EL (cell line): ENCODE measurements at regions not wholly inside any gene's neighbourhood (a gene's known extent, or its start where the extent isn't known, plus 50 kb on each side); places are given as distances from the start of the nearest gene placed in this dataset.
"Not testable (repeated sequence)": the region's sequence is repeated elsewhere in the genome, so short reads cannot be mapped to it uniquely, and the experiment has no call there.

Experiments used
- DNase-seq: peaks from one replicate; pipeline ENCODE4 v3.0.0-alpha.2; 2016

DNA sequence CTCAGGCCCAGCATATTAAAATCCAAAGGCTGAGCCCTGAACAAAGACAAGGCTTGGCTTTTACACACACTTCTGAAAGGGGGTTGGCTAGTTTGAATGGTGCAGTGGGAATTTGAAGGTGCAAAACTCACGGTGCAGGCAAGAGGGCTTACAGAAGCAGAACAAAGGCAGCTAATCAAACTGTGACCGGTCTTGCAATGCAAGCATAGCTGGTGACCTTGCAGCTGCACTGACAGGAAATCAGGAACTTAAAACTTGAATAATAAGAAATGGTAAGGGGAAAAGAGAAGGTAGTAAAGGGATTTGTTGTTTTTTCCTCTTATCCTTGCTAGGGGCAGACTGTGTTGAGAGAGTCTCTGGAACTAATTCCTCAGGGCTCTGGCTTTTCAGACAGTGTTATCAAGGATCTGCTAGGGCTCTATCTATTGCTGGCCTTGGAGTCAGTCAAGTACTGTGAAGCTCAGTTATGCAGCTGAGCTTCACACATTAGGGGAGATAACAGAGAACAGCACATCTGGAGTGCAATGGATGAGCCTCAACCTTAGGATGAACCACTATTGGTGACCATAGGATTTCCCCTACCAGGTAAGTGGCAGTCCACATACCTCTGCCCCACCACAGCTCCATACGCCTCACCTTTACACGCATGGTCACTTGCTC lies 97.6 kb downstream of the PPIAL4G start:
- DNase-seq = no peak

DNA sequence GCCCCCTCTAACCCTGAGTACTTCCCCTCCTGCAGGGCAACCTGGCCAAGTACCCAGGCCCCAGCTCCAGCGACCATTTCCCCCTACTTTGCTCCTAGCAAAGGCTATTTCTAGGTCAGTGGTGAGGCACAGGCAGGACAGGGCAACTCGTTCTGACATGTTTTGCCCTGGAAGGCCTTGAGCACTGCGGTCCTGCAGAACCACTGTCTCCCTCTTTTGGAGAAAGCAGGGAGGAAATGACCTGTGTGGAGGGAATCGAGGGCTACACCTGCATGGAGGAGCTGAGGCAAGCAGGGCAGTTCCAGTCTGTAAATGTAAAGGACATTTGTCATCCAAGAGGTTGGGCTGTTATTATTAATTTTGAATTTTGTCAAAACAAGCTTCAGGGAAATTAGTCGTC lies 99.1 kb downstream of the PPIAL4G start:
- DNase-seq = no peak

DNA sequence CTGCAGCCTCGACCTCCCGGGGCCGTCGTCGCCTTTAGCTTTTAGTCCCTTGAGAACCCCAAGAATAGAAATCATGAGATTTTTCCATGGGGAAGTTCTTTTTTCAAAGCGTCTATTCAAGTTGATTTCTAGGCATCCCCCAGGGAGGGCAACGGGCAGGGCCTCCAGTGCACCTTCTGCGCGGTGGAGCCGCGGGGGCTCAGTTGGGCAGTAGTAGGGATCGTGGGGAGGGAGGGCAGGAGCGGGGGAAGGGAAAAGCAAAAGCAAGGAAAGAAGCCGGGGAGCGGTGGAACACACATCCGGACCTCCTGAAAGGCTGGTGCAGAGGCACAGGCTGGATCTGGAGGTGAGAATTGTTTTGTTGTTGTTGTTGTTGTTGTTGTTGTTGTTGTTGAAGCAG lies 103.4 kb downstream of the PPIAL4G start:
- DNase-seq = no peak

DNA sequence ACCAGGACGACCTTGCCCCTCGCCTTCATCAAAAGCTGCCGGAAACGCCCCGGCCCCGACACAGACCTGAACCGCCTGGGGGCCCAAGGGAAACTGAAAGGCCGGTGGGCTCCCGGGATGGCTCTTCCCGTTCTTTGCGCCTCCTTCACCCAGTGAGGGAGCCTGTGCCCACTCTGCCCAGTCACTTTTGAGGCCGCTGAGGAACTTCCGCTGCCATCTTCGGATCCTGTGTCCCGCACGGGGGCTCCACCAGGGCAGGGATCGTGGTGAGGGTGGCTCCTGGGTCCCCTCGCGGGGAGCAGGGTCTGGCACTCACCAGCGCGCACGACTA lies 104.0 kb downstream of the PPIAL4G start:
- DNase-seq = no peak

DNA sequence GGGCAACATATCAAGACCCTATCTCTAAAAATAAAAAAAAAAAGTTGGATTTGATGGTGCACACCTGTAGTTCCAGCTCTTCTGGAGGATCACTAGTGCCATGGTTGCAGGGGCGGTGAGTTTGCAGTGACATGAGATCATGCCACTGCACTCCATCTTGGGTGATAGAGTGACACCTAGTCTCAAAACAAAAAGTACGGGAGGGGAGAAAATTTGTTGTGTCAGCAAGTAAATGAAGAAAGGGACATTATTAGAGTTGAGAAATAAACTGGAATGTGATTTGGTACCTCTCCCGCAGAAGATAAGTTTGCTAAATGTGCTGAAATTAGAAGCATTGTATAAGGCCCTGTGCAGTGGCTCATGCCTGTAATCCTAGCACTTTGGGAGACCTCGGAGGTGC lies 105.1 kb downstream of the PPIAL4G start:
- not testable (repeated sequence) for DNase-seq

DNA sequence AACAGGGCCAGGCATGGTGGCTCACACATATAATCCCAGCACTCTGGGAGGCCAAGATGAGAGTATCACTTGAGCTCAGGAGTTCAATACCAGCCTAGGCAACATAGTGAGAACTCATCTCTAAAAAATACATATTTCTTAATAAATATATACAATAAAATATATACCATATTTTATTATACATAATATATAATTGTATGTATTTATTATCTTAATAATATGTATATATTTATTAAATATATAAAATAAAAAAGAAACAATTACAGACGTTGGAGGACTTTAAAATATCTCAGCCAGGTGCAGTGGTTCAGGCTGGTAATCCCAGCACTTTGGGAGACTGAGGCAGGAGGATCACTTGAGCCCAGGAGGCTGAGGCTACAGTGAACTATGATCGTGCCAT lies 106.1 kb downstream of the PPIAL4G start:
- not testable (repeated sequence) for DNase-seq

DNA sequence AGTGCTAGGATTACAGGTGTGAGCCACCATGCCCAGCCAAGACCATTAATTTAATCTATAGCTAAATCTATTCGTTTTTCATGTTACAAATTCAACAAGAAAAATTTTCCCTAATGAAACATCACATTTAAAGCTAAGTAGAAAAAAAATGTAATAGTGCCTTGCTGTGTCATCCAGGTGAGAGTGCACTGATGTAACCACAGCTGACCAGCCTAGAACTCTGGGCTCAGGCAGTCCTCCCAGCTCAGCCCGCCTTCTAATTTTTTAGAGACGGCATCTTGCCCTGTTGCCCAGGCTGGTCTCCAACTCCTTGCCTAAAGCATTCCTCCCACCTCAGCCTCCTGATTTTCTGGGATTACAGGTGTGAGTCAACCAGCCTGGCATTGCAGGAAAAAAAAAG lies 109.0 kb downstream of the PPIAL4G start:
- DNase-seq = no peak

DNA sequence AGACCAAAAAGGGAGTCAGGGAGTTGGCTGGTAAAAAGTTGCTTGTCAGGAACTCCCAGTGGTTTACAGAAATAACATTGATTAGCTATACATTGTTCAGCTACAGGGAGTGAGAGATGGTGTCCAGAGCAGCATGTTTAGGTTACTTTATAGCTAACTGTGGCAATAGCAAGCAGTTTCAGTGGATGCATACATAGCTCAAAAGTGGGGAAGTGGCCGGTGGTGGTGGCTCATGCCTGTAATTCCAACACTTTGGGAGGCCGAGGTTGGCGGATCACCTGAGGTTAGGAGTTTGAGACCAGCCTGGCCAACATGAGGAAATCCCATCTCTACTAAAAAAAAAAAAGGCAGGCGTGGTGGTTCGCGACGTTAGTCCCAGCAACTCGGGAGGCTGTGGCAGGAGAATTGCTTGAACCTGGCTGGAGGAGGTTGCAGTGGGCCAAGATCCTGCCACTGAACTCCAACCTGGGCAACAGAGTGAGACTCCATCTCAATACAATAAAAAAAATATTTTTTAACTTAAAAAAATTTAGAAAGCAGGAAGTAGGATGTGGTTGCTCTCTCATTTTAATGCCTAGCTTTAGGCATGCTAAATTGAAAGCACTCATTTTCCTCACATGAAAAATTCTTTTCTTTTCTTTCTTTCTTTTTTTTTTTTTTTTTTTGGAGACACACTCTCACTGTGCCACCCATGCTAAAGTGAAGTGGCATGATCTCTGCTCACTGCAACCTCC lies 109.7 kb downstream of the PPIAL4G start:
- no peak for DNase-seq

DNA sequence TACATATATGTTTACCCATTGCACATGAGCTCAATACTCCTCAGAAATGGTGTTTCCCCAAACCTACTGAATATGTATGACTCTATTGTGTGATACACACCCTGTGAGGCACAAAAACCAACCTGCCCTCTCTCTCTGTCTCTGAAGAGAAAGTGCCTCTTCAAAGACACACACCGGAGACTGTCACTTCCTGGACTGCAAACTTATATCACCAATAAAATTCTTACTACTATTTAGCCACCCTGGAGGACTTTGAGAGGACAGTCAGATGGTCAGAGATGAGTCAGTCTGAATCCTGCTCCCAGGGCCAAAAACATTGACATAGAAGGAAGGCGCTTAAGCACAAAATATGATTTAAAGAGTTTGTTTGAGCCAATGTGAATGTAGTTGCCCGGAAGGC lies 110.4 kb downstream of the PPIAL4G start:
- DNase-seq = peak; percentile 55

DNA sequence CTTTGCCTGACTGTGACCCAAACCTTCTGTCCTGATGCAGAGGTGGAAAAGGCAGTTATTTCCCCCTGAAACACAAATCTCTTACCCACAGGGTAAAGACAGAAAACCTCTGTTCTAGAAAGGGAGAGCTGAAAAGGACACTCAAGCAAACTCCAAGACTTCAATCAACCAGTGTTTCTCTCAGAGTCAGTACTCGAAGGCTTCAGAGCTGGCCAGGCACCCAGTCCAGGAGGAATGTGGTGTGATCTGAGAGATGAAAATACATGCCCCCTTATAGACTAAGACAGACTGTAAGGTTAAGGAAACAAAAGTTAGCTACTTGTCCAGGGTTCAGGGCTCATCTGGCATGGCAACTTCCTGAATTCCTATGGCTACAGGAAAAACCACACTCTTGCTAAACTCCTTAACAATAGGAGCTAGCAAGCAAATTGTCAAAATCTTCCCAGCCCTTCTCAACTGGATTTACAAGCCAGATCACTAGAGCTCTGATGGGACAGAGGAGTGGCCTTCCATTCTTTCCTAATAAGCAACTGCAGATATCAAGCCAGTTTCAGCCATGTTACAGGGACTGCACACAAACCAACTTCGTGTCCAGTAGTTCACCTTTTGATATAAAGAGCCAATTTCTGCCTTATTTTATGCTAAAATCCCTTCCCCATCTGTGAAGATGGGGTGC lies 110.9 kb downstream of the PPIAL4G start:
- DNase-seq = peak; percentile 21

DNA sequence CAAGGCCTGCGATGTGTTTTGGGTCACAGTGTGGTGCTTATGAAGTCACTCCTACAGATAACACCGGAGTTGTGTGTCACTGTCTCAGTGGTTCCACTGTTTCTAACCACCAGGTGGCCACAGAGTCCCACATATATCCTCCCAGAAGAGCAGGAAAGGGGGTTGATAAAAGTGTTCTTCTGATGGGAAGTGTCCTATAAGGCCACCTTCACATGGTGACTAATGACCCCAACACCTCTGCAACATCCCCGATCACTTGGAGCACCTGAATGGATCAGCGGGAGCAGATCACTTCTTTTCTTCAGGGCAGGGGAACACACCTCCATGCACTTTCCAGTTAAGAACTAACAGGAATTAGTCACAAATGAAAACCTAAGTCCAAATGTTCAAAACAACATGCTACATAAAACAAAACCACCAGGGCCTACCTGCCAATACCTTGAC lies 111.5 kb downstream of the PPIAL4G start:
- DNase-seq = peak; percentile 70

DNA sequence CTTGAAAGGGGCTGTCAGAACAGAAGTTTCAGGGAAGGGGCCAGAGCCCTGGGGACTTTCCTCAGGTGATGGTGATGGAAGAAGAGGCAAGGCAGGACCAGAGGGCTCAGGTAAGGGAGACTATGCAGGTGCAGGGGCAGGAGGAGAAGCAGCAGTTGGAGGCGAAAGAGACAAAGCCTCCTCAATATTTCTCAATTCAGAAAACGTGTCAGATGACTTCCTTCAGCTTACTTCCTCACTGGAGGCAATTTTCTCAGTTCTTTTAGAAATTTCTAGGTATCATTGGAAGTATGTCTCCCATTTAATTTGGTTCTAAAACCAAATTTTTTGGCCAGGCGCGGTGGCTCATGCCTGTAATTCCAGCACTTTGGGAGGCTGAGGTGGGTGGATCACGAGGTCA lies 112.4 kb downstream of the PPIAL4G start:
- DNase-seq = not testable (repeated sequence)

DNA sequence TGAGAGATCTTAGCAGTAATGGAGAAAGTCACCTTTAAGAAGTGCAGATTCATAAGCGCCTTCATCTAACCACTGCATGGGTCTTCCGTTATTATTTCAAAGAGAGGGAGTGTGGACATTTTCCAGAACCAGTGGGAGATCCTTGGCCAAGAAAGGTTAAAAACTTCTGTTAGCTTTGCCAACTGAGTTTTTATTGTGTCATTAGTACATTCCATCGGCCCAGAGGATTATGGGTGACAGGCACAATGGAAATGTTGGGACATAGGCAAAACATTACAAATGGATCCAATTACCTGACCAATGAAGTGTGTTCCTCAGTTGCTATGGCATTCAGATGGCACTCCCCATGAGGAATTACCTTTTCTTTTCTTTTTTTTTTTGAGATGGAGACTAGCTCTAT lies 115.5 kb downstream of the PPIAL4G start:
- no peak for DNase-seq

DNA sequence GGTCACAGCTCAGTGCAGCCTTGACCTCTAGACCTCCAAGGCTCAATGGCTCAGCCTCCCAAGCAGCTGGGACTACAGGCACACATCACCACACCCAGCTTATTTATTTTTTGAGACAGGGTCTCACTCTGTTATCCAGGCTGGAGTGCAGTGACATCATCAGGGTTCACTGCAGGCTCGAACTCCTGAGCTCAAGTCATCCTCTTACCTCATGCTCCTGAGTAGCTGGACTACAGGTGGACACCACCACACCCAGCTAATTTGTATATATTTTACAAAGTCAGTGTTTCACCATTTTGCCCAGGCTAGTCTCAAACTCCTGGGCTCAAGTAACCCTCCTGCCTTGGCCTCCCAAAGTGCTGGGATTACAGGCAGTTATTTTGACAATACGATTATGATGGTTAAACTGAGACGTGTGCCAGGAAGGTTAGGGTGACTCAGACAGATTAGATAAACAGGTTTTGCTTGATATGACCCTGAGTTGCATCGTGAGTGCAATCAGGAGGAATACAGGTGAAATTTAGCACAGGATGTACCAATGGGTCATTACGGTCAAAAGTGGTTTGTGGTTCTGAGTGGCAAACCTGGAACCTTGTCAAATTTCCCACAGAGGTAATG lies 116.9 kb downstream of the PPIAL4G start:
- not testable (repeated sequence) for DNase-seq

DNA sequence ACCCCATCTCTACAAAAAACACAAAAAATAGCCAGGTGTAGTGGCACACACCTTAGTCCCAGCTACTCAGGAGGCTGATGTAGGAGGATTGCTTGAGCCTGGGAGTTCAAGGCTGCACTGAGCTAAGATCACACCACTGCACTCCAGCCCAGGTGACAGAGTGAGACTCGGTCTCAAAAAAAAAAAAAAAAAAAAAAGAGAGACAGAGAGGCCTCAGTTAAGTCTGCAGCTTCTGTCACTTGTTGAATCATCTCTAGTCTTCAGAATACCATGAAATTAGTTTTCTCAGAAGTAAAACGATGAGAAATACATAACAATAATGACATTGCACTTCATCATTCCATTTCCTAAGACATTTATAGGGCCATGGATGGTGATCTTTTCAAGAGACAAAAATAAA lies 118.0 kb downstream of the PPIAL4G start:
- not testable (repeated sequence) for DNase-seq

DNA sequence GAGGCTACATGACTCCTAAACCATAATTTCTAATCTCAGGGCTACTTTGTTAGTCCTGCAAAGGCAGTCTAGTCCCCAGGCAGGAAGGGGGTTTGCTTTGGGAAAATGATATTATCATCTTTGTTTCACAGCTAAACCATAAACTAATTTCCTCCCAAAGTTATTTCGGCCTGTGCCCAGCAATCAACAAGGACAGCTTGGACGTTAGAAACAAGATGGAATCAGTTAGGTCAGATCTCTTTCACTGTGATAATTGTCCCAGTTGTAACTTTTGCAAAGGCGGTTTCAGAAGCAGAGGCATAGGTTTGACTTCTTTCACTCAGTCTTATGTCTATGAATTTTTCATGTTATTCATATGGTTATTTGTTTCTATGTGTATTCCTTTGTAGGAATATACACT lies 119.1 kb downstream of the PPIAL4G start:
- DNase-seq = not testable (repeated sequence)

DNA sequence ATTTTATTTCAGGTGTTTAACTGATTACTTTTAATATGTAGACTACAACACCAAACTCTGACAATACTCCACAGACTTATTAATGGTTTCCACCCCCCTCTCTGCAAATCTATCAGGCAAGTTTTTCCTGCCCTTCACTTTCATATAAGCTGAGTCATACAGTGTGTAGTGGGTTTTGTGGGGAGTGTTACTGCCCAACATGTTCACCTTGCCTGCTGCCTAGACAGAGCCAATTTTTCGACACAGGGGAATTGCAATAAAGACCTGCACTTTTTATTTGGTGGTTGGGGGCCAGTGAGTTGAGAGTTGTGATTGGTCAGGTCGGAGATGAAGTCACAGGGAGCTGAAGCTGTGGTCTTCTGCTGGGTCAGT lies 119.7 kb downstream of the PPIAL4G start:
- no peak for DNase-seq

DNA sequence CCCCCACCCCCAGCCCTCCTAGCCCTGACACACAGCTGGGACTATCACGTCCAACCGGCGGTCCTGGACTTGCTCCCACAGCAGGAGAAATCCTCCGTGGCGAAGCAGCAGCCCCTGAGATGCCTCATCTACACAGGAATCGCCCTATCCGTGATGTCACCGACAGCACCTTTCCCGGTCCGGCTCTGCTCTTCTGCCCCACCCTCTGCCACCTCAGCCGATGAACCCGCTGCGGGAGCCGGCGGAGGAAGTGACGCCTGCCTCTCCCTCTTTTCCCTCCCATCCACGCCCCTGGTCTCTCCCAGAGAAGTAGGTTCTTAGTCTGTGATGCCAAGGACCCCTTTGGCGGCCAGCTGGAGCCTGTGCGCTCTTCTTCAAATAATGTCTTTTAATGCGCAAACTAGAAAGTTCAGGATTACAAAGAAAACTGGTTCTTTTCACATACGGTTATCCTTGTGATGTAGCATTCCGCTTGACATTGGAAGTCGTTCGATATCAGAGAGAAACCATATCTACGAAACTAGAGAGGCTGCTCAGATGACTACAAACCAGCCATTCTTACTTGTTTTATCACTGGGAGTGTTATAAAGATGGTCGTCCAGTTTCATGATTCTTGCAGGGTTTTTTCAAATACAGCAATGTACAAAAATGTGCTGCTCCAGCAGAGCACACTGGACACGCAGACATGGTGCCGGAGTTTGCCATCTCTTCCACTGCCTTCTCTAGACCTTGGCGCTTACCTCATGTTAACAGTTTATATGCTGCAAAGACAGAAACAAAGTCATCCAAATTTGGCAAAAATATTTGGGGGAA lies 120.3 kb downstream of the PPIAL4G start:
- peak; percentile 60 for DNase-seq

DNA sequence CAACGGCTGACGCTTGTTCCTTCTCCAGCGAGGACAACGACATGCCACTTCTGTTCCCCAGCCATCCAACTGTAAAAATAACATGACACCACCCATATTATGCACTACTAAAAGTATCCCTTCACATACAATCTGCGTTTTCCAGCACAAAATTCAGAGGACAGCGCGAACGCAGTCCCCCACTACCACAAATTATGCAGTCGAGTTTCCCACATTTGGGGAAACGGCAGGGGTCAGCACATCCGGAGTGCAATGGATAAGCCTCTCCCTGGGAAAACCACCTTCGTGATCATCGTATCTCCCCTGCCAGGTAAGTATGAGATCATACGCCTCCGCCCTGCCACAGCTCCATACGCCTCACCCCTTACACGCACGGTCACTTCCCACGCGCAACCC lies 120.9 kb downstream of the PPIAL4G start:
- DNase-seq = no peak

DNA sequence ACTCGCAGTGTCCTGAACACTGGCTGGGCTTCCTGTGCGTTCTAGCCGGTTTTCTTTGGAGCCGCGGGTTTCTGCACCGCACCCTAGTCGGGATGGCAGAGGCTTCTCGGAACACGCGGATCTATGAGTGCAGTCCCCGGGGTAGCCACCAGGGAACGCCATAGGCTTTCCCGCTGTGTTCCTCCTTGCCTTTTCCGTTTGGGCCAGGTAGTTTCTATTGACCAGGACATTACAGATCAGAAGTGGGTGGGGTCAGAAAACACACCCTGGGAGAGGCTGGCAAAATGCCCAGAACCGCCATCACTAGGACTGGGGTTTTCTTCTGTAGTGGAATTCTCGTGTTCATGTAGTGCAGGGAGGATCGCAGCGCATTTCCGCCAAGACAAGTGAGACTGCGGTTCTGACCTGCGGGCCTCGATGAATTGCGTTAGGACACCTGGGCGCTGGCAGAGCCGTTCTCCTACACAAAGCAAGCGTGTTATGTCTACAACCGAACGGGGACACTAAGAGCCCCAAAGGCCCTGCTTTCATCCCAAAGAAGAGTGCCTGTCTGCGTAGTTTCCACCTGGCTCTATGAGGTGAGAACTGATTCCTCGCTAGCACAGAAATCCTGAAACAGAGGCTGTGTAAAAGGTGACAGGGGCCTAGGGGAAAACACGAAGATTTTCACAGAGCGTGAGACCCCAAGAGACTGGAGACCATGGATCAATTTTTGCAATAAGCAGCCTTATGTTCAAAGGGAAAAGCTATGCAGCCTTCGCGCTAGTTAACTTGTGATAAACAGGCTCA lies 121.5 kb downstream of the PPIAL4G start:
- DNase-seq = peak; percentile 47

DNA sequence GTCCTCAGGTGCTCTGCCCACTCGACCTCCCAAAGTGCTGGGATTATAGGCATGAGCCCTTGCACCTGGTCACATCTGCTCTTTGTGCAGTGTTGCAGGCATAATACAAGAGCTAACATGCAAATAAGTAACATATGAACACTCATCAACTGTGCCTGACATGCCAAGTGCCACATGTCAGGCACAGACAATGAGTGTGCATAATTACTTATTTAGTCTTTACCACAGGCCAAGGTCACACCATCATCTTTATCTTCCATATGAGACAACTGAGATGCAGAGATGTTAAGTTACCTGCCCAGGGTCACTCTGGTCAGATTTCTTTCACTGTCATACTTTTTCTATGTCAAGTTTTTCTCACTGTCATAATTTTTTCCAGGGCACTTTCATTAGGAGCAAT lies 126.1 kb downstream of the PPIAL4G start:
- DNase-seq = no peak

DNA sequence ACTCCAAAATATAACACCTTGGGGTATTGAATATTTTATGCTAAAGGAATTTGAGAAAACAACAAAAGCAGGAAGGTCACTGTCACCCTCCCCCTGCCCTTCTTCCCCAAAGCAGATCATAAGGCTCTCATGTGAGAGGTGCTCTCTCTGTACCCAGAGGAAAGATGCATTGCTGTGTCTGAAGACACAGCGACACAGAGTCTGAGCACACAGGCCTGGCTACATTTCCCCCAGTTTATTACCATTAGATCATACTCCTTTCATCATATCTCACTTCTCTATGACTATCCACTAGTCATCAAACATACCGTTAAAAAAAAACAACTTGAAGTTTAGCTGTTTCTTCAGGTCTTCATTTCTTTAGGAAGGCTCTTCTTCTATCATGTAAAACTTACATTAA lies 127.1 kb downstream of the PPIAL4G start:
- no peak for DNase-seq
